H9 (cell line): ENCODE measurements at regions not wholly inside any gene's neighbourhood (a gene's known extent, or its start where the extent isn't known, plus 50 kb on each side); places are given as distances from the start of the nearest gene placed in this dataset.

Source experiments
- DNase-seq: peaks from one replicate; pipeline ENCODE4 v3.0.0-alpha.2; 2017
- H2AFZ ChIP-seq: one replicate; pipeline ENCODE4 v1.6.1; 2013; ENCODE audit warnings: mild to moderate bottlenecking, low read length, control low read depth, moderate library complexity
- H2AK5ac ChIP-seq: 2 replicates; pipeline ENCODE4 v1.6.1; 2013; ENCODE audit warnings: low read length, control low read depth, mixed read lengths; ENCODE audit not compliant: insufficient read length
- H2BK120ac ChIP-seq: one replicate; pipeline ENCODE4 v1.6.1; 2013; ENCODE audit warnings: low read depth, mild to moderate bottlenecking, low read length, control low read depth, inconsistent platforms; ENCODE audit not compliant: poor library complexity, severe bottlenecking
- H2BK12ac ChIP-seq: 2 replicates; pipeline ENCODE4 v1.6.1; 2013; ENCODE audit warnings: low read length, control low read depth, mixed read lengths, low read depth; ENCODE audit not compliant: insufficient read length
- H2BK15ac ChIP-seq: 2 replicates; pipeline ENCODE4 v1.6.1; 2013; ENCODE audit warnings: low read depth, low read length, control low read depth
- H2BK20ac ChIP-seq: one replicate; pipeline ENCODE4 v1.6.1; 2013; ENCODE audit warnings: low read depth, mild to moderate bottlenecking, low read length, control low read depth, inconsistent platforms; ENCODE audit not compliant: poor library complexity, severe bottlenecking
- H2BK5ac ChIP-seq: 2 replicates; pipeline ENCODE4 v1.6.1; 2013; ENCODE audit warnings: low read length, control low read depth, mixed read lengths; ENCODE audit not compliant: insufficient read length
- H3K14ac ChIP-seq: 2 replicates; pipeline ENCODE4 v1.6.1; 2013; ENCODE audit warnings: low read length, control low read depth; ENCODE audit not compliant: insufficient read depth
- H3K18ac ChIP-seq: 2 replicates; pipeline ENCODE4 v1.6.1; 2013; ENCODE audit warnings: low read depth, mild to moderate bottlenecking, mixed read lengths, low read length, control low read depth; ENCODE audit not compliant: insufficient read length
- H3K23ac ChIP-seq: 2 replicates; pipeline ENCODE4 v1.6.1; 2013; ENCODE audit warnings: low read length, control low read depth, mixed read lengths, low read depth; ENCODE audit not compliant: insufficient read length
- H3K23me2 ChIP-seq: 2 replicates; pipeline ENCODE4 v1.6.1; 2013; ENCODE audit warnings: low read depth, mild to moderate bottlenecking, mixed read lengths, low read length, control low read depth; ENCODE audit not compliant: insufficient read length, poor library complexity, severe bottlenecking
- H3K27ac ChIP-seq: 2 replicates; pipeline ENCODE4 v1.5.1; 2013; ENCODE audit warnings: low read length, control low read depth, mixed read lengths, low read depth; ENCODE audit not compliant: insufficient read length
- H3K27me3 ChIP-seq: 2 replicates; pipeline ENCODE4 v1.6.1; 2013; ENCODE audit warnings: low read length, control low read depth, inconsistent platforms; ENCODE audit not compliant: insufficient read depth
- H3K4ac ChIP-seq: 2 replicates; pipeline ENCODE4 v1.6.1; 2013; ENCODE audit warnings: low read depth, mild to moderate bottlenecking, control low read depth, inconsistent platforms, low read length, moderate library complexity
- H3K4me1 ChIP-seq: 2 replicates; pipeline ENCODE4 v1.6.1; 2013; ENCODE audit warnings: low read length, control low read depth, inconsistent platforms; ENCODE audit not compliant: insufficient read depth
- H3K4me2 ChIP-seq: 2 replicates; pipeline ENCODE4 v1.6.1; 2013; ENCODE audit warnings: low read length, control low read depth, mixed read lengths; ENCODE audit not compliant: insufficient read length, insufficient read depth
- H3K56ac ChIP-seq: 2 replicates; pipeline ENCODE4 v1.6.1; 2013; ENCODE audit warnings: low read depth, mild to moderate bottlenecking, mixed read lengths, low read length, control low read depth; ENCODE audit not compliant: insufficient read length
- H3K79me1 ChIP-seq: 2 replicates; pipeline ENCODE4 v1.6.1; 2013; ENCODE audit warnings: low read depth, mild to moderate bottlenecking, moderate library complexity, low read length, control low read depth, inconsistent platforms; ENCODE audit not compliant: insufficient read depth, poor library complexity, severe bottlenecking
- H3K79me2 ChIP-seq: 2 replicates; pipeline ENCODE4 v1.6.1; 2013; ENCODE audit warnings: low read length, control low read depth, inconsistent platforms; ENCODE audit not compliant: insufficient read depth
- H3K9ac ChIP-seq: 2 replicates; pipeline ENCODE4 v1.6.1; 2013; ENCODE audit warnings: low read length, control low read depth, mixed read lengths; ENCODE audit not compliant: insufficient read length; ENCODE audit errors: extremely low read depth
- H3K9me3 ChIP-seq: one replicate; pipeline ENCODE4 v1.6.1; 2013; ENCODE audit warnings: low read depth, low read length, inconsistent platforms; ENCODE audit not compliant: control insufficient read depth
- H3T11ph ChIP-seq: one replicate; pipeline ENCODE4 v1.6.1; 2013; ENCODE audit warnings: mild to moderate bottlenecking, low read length, control low read depth, inconsistent platforms
- H4K20me1 ChIP-seq: one replicate; pipeline ENCODE4 v1.6.1; 2013; ENCODE audit not compliant: control insufficient read depth, insufficient read length, insufficient read depth
- H4K5ac ChIP-seq: 2 replicates; pipeline ENCODE4 v1.6.1; 2013; ENCODE audit warnings: low read depth, mild to moderate bottlenecking, mixed read lengths, low read length, control low read depth; ENCODE audit not compliant: insufficient read length
- H4K8ac ChIP-seq: replicated peaks from 2 replicates; pipeline ENCODE4 v1.6.1; 2013; ENCODE audit warnings: low read length, control low read depth, mixed read lengths, low read depth; ENCODE audit not compliant: insufficient read length
- H4K91ac ChIP-seq: 2 replicates; pipeline ENCODE4 v1.6.1; 2013; ENCODE audit warnings: low read depth, mild to moderate bottlenecking, moderate library complexity, mixed read lengths, low read length, control low read depth; ENCODE audit not compliant: insufficient read length
- H3K27ac Mint-ChIP-seq, 3 experiments: 2 replicates in 2 of 3; 3 replicates in 1 of 3; pipeline ENCODE4 v1.8.0; 2020 to 2021; ENCODE audit warnings: mixed read lengths in 3 of 3, mild to moderate bottlenecking in 1 of 3, moderate library complexity in 1 of 3
- H3K27me3 Mint-ChIP-seq: 2 replicates; pipeline ENCODE4 v1.8.0; 2021; ENCODE audit warnings: low read depth, mild to moderate bottlenecking, moderate library complexity, mixed read lengths
- H3K36me3 Mint-ChIP-seq, 3 experiments: 2 replicates in 2 of 3; 3 replicates in 1 of 3; pipeline ENCODE4 v1.8.0; 2020 to 2021; ENCODE audit warnings: low read depth in 3 of 3, mixed read lengths in 3 of 3; ENCODE audit not compliant: insufficient read depth in 1 of 3
- H3K4me1 Mint-ChIP-seq, 2 experiments: 2 replicates each; pipeline ENCODE4 v1.8.0; 2020; ENCODE audit warnings: mixed read lengths in 2 of 2
- H3K4me3 Mint-ChIP-seq, 2 experiments: 2 replicates in 1 of 2; 3 replicates in 1 of 2; pipeline ENCODE4 v1.8.0; 2020 to 2021; ENCODE audit warnings: mild to moderate bottlenecking in 2 of 2, mixed read lengths in 2 of 2, moderate library complexity in 1 of 2
- H3K9me3 Mint-ChIP-seq, 2 experiments: 2 replicates in 1 of 2; 3 replicates in 1 of 2; pipeline ENCODE4 v1.8.0; 2020; ENCODE audit warnings: mild to moderate bottlenecking in 2 of 2, mixed read lengths in 2 of 2, moderate library complexity in 1 of 2
- CTCF ChIP-seq: fragments of 200-600 bp; sonication (generic); conservative IDR thresholded peaks from 3 replicates; pipeline ENCODE4 v1.8.0; 2021; ENCODE audit warnings: antibody characterized with exemption, mild to moderate bottlenecking
- WGBS: extraction: QIAGEN DNeasy Blood & Tissue Kit; methylation state at CpG from one replicate; pipeline ENCODE4 v1.1.7; 2013; ENCODE audit warnings: missing lambda C conversion rate, low lambda C conversion rate, mixed read lengths; ENCODE audit not compliant: insufficient read length; ENCODE audit errors: extremely low coverage; 5-methylcytosine and 5-hydroxymethylcytosine counted together

- H3K27ac Mint-ChIP-seq = no peak overlapping the region
- no peaks in the 10 kb centered on the region for H3K79me2 ChIP-seq
- H4K8ac ChIP-seq = no peak overlapping the region
- H3K4me1 ChIP-seq = peaks cover 4% of the 10 kb centered on the region; the same call in 1 of the 2 replicates
- TF ChIP-seq CTCF = no peak
- H3K4me1 Mint-ChIP-seq = peaks cover 18 to 23% of the 10 kb centered on the region in 2 experiments
- no peak overlapping the region for H3K27ac ChIP-seq
- no peak overlapping the region for H3K4me2 ChIP-seq
- no peak overlapping the region for H3K56ac ChIP-seq
- peaks cover 0 to 3% of the 10 kb centered on the region in 2 experiments; a peak in 2 of 5 replicates for H3K9me3 Mint-ChIP-seq
- no peak overlapping the region for H3K4ac ChIP-seq
- no peak overlapping the region for H3T11ph ChIP-seq
- H2BK15ac ChIP-seq = no peak overlapping the region
- no peaks in the 10 kb centered on the region for H3K27me3 ChIP-seq
- no peaks in the 10 kb centered on the region for H3K23me2 ChIP-seq
- no peak overlapping the region for H2BK5ac ChIP-seq
- H2BK120ac ChIP-seq = no peak overlapping the region
- H2BK20ac ChIP-seq = no peak overlapping the region
- H3K4me3 Mint-ChIP-seq = no peak overlapping the region
- H2AFZ ChIP-seq = no peak overlapping the region
- no peak overlapping the region for H3K9ac ChIP-seq
- no peaks in the 10 kb centered on the region for H3K79me1 ChIP-seq
- DNase-seq = no peak
- H4K91ac ChIP-seq = no peak overlapping the region
- no CpG with 5 or more reads among the region's 11 CpGs for WGBS
- no peak overlapping the region for H2BK12ac ChIP-seq
- no peak overlapping the region for H3K23ac ChIP-seq
- no peak overlapping the region for H3K18ac ChIP-seq
- H2AK5ac ChIP-seq = no peak overlapping the region
- no peak overlapping the region for H3K14ac ChIP-seq
- peaks cover 0 to 3% (median 0%) of the 10 kb centered on the region in 3 experiments; a peak in 1 of 7 replicates for H3K36me3 Mint-ChIP-seq
- H4K20me1 ChIP-seq = no peaks in the 10 kb centered on the region
- H3K9me3 ChIP-seq = no peaks in the 10 kb centered on the region
- peaks cover 8% of the 10 kb centered on the region for H3K27me3 Mint-ChIP-seq
- H4K5ac ChIP-seq = no peak overlapping the region
Observed at GRCh38 chr16:86664522-86665318, 86.4 kb downstream of the FOXL1 start.
